SK-N-SH treated with all-trans-retinoic acid at 6 μM for 48 hours (cell line): ENCODE measurements at regions not wholly inside any gene's neighbourhood (a gene's known extent, or its start where the extent isn't known, plus 50 kb on each side); places are given as distances from the start of the nearest gene placed in this dataset.
A peak's percentile ranks its signal among the peaks of the same experiment; 100 is the strongest.

Source experiments
- ATAC-seq: fragments of 200-7000 bp; cut with Tn5 transposase; 3 replicates; pipeline ENCODE4 v1.9.1; 2020; ENCODE audit warnings: mild to moderate bottlenecking, moderate library complexity
- ARNTL ChIP-seq: fragments of 450-650 bp; formaldehyde crosslinking; IDR thresholded peaks from 2 replicates; pipeline ENCODE4 v1.5.0; 2020; ENCODE audit warnings: low read depth, mild to moderate bottlenecking, moderate library complexity, borderline replicate concordance
- BACH2 ChIP-seq: fragments of 250-450 bp; sonication (Bioruptor Pico); IDR thresholded peaks from 2 replicates; pipeline ENCODE4 v1.9.0; 2021; ENCODE audit warnings: mild to moderate bottlenecking, borderline replicate concordance
- CREB5 ChIP-seq: fragments of 250-450 bp; sonication (Bioruptor Pico); IDR thresholded peaks from 2 replicates; pipeline ENCODE4 v1.5.1; 2020; ENCODE audit warnings: low read depth, mild to moderate bottlenecking, moderate library complexity
- CSDC2 ChIP-seq: fragments of 250-450 bp; sonication (Bioruptor Pico); IDR thresholded peaks from 2 replicates; pipeline ENCODE4 v1.5.0; 2020; ENCODE audit warnings: mild to moderate bottlenecking, moderate library complexity
- CSRNP3 ChIP-seq: fragments of 250-450 bp; sonication (Bioruptor Pico); IDR thresholded peaks from 2 replicates; pipeline ENCODE4 v1.5.1; 2021; ENCODE audit warnings: mild to moderate bottlenecking, moderate library complexity
- ESRRG ChIP-seq: fragments of 250-450 bp; sonication (Bioruptor Pico); IDR thresholded peaks from 2 replicates; pipeline ENCODE4 v1.6.1; 2021; ENCODE audit warnings: mild to moderate bottlenecking
- GLIS3 ChIP-seq: fragments of 250-450 bp; sonication (Bioruptor Pico); IDR thresholded peaks from 2 replicates; pipeline ENCODE4 v1.5.0; 2020; ENCODE audit warnings: mild to moderate bottlenecking, moderate library complexity
- OSR1 ChIP-seq: fragments of 250-450 bp; sonication (Bioruptor Pico); IDR thresholded peaks from 2 replicates; pipeline ENCODE4 v1.8.0; 2022; ENCODE audit warnings: moderate library complexity, mild to moderate bottlenecking, inconsistent platforms
- PATZ1 ChIP-seq: fragments of 250-450 bp; sonication (Bioruptor Pico); IDR thresholded peaks from 2 replicates; pipeline ENCODE4 v1.8.0; 2020; ENCODE audit warnings: mild to moderate bottlenecking, moderate library complexity, borderline replicate concordance
- PPARA ChIP-seq: fragments of 250-450 bp; sonication (Bioruptor Pico); IDR thresholded peaks from 2 replicates; pipeline ENCODE4 v1.5.0; 2020; ENCODE audit warnings: mild to moderate bottlenecking, borderline replicate concordance
- TCF4 ChIP-seq: fragments of 250-450 bp; sonication (Bioruptor Pico); IDR thresholded peaks from 2 replicates; pipeline ENCODE4 v1.8.0; 2021; ENCODE audit warnings: mild to moderate bottlenecking, moderate library complexity, borderline replicate concordance
- TSHZ2 ChIP-seq: fragments of 250-450 bp; sonication (Bioruptor Pico); IDR thresholded peaks from 2 replicates; pipeline ENCODE4 v1.5.0; 2020; ENCODE audit warnings: mild to moderate bottlenecking, moderate library complexity
- ZC3H10 ChIP-seq: fragments of 250-450 bp; sonication (Bioruptor Pico); IDR thresholded peaks from 2 replicates; pipeline ENCODE4 v1.5.1; 2021; ENCODE audit warnings: mild to moderate bottlenecking, moderate library complexity
- ZFP3 ChIP-seq: fragments of 250-450 bp; sonication (Bioruptor Pico); IDR thresholded peaks from 2 replicates; pipeline ENCODE4 v1.5.0; 2020; ENCODE audit warnings: mild to moderate bottlenecking, moderate library complexity
- ZFP30 ChIP-seq: fragments of 450-650 bp; formaldehyde crosslinking; IDR thresholded peaks from 2 replicates; pipeline ENCODE4 v1.5.0; 2022; ENCODE audit warnings: mild to moderate bottlenecking, moderate library complexity
- ZNF565 ChIP-seq: fragments of 450-650 bp; formaldehyde crosslinking; conservative IDR thresholded peaks from 2 replicates; pipeline ENCODE4 v1.5.0; 2020; ENCODE audit warnings: low read depth, mild to moderate bottlenecking, moderate library complexity
- ZNF8 ChIP-seq: fragments of 450-650 bp; formaldehyde crosslinking; IDR thresholded peaks from 2 replicates; pipeline ENCODE4 v1.5.0; 2020; ENCODE audit warnings: mild to moderate bottlenecking, moderate library complexity

GRCh38 chr11:69887330-69887729 lies 68.1 kb upstream of the FGF3 start:
- no peak for ATAC-seq
- TF ChIP-seq ZNF8 (CRISPR knock-in tag) (no peak), PATZ1 (CRISPR knock-in tag) (no peak), CSRNP3 (CRISPR knock-in tag) (no peak), TCF4 (CRISPR knock-in tag) (no peak), ESRRG (CRISPR knock-in tag) (no peak), GLIS3 (CRISPR knock-in tag) (no peak), CSDC2 (CRISPR knock-in tag) (no peak), CREB5 (CRISPR knock-in tag) (no peak), ZNF565 (no peak), ZFP30 (no peak)

- ATAC-seq, result no peak
- no peak for TF ChIP-seq GLIS3 (CRISPR knock-in tag)
- no peak for TF ChIP-seq ZFP3 (CRISPR knock-in tag)
- no peak for TF ChIP-seq CREB5 (CRISPR knock-in tag)
- no peak for TF ChIP-seq ZNF565
- TF ChIP-seq PATZ1 (CRISPR knock-in tag), result no peak
- no peak for TF ChIP-seq ZNF8 (CRISPR knock-in tag)
- no peak for TF ChIP-seq ZC3H10
Observed at GRCh38 chr11:69887841-69888427, 68.7 kb upstream of the FGF3 start.

- peak; percentile 87 for ATAC-seq
Observed at GRCh38 chr11:69888483-69889181, 69.4 kb upstream of the FGF3 start.

More at GRCh38 chr11:69888483-69889181, 69.4 kb upstream of the FGF3 start:
- TF ChIP-seq CSDC2 (CRISPR knock-in tag), result no peak
- no peak for TF ChIP-seq CREB5 (CRISPR knock-in tag)
- no peak for TF ChIP-seq ARNTL (CRISPR knock-in tag)
- no peak for TF ChIP-seq ZFP30
- TF ChIP-seq ESRRG (CRISPR knock-in tag), result no peak
- no peak for TF ChIP-seq TSHZ2 (CRISPR knock-in tag)
- TF ChIP-seq OSR1 (CRISPR knock-in tag), result no peak
- TF ChIP-seq ZFP3 (CRISPR knock-in tag), result no peak
- no peak for TF ChIP-seq ZC3H10
- TF ChIP-seq PPARA (CRISPR knock-in tag), result no peak
- no peak for TF ChIP-seq CSRNP3 (CRISPR knock-in tag)
- no peak for TF ChIP-seq BACH2 (CRISPR knock-in tag)
